ENCODE measurements at regions not wholly inside any gene's neighbourhood (a gene's known extent, or its start where the extent isn't known, plus 50 kb on each side); places are given as distances from the start of the nearest gene placed in this dataset.

GRCh38 chrY:16715278-16715677 lies 1164.7 kb downstream of the CDY2B start:
- Histone ChIP-seq H3K4me2 (ENCODE audit: insufficient read depth, low read length) (no peak overlapping the region), H3K27ac (ENCODE audit: insufficient read depth, low read depth, low read length) (no peak overlapping the region), H3K36me3 (ENCODE audit: control insufficient read depth in 2 of 2, extremely low read depth in 1 of 2, insufficient read depth in 2 of 2, low read length in 2 of 2) (no peaks in the 10 kb centered on the region), H3K4me1 (ENCODE audit: control insufficient read depth, extremely low read depth, insufficient read depth, low read length) (no peaks in the 10 kb centered on the region), H3K9me1 (replicated peaks; ENCODE audit: control insufficient read depth, extremely low read depth, insufficient read depth, low read length) (no peaks in the 10 kb centered on the region), H3K9ac (replicated peaks; ENCODE audit: extremely low read depth, insufficient read depth, low read length) (no peak overlapping the region), H3K79me2 (ENCODE audit: control insufficient read depth, insufficient read depth, low read length) (no peaks in the 10 kb centered on the region), H3K27me3 (ENCODE audit: control insufficient read depth in 2 of 2, insufficient read depth in 2 of 2, low read length in 2 of 2) (no peaks in the 10 kb centered on the region), H4K20me1 (replicated peaks; ENCODE audit: control insufficient read depth, extremely low read depth, insufficient read depth, low read length) (no peaks in the 10 kb centered on the region), H2AFZ (ENCODE audit: low read depth, low read length) (no peak overlapping the region), H3K4me3 (replicated peaks in 1 of 3; ENCODE audit: insufficient read depth in 1 of 3, low read depth in 1 of 3, low read length in 3 of 3) (no peak overlapping the region), H3K9me3 (replicated peaks; ENCODE audit: control insufficient read depth, insufficient read depth, low read length) (no peaks in the 10 kb centered on the region)
- intact Hi-C loops (cut with micrococcal nuclease) (no loop called here), dilution Hi-C loops (cut with MboI; ENCODE audit: extremely low pct_ligation_motif_present, low sequenced_read_pairs) (no loop called here)
- TF ChIP-seq CTCF (IDR thresholded peaks at IDR 0.05; ENCODE audit: extremely low read depth in 1 of 2, insufficient read depth in 1 of 2, low read depth in 1 of 2, low read length in 2 of 2) (no peak), EZH2 (IDR thresholded peaks at IDR 0.05; ENCODE audit: borderline replicate concordance, low read depth, low read length, severe bottlenecking) (no peak), POLR2A (IDR thresholded peaks at IDR 0.05; ENCODE audit: low read depth, low read length) (no peak), POLR2AphosphoS5 (IDR thresholded peaks at IDR 0.05; ENCODE audit: insufficient read depth, low read depth, low read length) (no peak), JUN (IDR thresholded peaks at IDR 0.05; ENCODE audit: borderline replicate concordance, insufficient read depth, insufficient read length, low read depth) (no peak), GATA2 (IDR thresholded peaks at IDR 0.05; ENCODE audit: insufficient read depth, insufficient read length, low read depth, low read length) (no peak), FOS (IDR thresholded peaks at IDR 0.05; ENCODE audit: borderline replicate concordance, insufficient read depth, low read length) (no peak), MYC (IDR thresholded peaks at IDR 0.05; ENCODE audit: low read depth, low read length) (no peak), MAX (IDR thresholded peaks at IDR 0.05; ENCODE audit: insufficient read depth, insufficient read length) (no peak)
- no peak for DNase-seq (ENCODE audit: low read depth, low spot score)
- BruUV-seq (replicated peaks): no TSS peak
- ChIA-PET POLR2A (no interaction called here), CTCF (no interaction called here)
- FAIRE-seq: no peak

Data from endothelial cell of umbilical vein (primary cell).